ENCODE measurements at regions not wholly inside any gene's neighbourhood (a gene's known extent, or its start where the extent isn't known, plus 50 kb on each side); places are given as distances from the start of the nearest gene placed in this dataset.

GRCh38 chr19:29372921-29373797 is 152.6 kb upstream of the VSTM2B start:
- Histone ChIP-seq H3F3A (ENCODE audit: insufficient read depth, low read length, poor library complexity, severe bottlenecking) (no peaks in the 10 kb centered on the region), H3K4me3 (ENCODE audit: low read length) (no peak overlapping the region), H3K9ac (ENCODE audit: low read length) (no peak overlapping the region), H3K79me2 (replicated peaks; ENCODE audit: insufficient read depth, low read length) (no peaks in the 10 kb centered on the region), H3K4me2 (ENCODE audit: low read length) (no peak overlapping the region), H2AFZ (ENCODE audit: low read depth, low read length) (no peak overlapping the region), H3K36me3 (ENCODE audit: insufficient read depth, low read length) (no peaks in the 10 kb centered on the region), H3K9me3 (ENCODE audit: low read length) (no peaks in the 10 kb centered on the region), H3K27ac (ENCODE audit: low read length) (no peak overlapping the region), H4K20me1 (ENCODE audit: insufficient read depth) (no peaks in the 10 kb centered on the region), H3K27me3 (ENCODE audit: insufficient read depth, low read depth, low read length) (no peaks in the 10 kb centered on the region), H3K9me2 (ENCODE audit: insufficient read depth, low read length) (no peaks in the 10 kb centered on the region)
- no peak for TF ChIP-seq POLR2AphosphoS5 (IDR thresholded peaks at IDR 0.05)
- TF ChIP-seq, protein P1, sequence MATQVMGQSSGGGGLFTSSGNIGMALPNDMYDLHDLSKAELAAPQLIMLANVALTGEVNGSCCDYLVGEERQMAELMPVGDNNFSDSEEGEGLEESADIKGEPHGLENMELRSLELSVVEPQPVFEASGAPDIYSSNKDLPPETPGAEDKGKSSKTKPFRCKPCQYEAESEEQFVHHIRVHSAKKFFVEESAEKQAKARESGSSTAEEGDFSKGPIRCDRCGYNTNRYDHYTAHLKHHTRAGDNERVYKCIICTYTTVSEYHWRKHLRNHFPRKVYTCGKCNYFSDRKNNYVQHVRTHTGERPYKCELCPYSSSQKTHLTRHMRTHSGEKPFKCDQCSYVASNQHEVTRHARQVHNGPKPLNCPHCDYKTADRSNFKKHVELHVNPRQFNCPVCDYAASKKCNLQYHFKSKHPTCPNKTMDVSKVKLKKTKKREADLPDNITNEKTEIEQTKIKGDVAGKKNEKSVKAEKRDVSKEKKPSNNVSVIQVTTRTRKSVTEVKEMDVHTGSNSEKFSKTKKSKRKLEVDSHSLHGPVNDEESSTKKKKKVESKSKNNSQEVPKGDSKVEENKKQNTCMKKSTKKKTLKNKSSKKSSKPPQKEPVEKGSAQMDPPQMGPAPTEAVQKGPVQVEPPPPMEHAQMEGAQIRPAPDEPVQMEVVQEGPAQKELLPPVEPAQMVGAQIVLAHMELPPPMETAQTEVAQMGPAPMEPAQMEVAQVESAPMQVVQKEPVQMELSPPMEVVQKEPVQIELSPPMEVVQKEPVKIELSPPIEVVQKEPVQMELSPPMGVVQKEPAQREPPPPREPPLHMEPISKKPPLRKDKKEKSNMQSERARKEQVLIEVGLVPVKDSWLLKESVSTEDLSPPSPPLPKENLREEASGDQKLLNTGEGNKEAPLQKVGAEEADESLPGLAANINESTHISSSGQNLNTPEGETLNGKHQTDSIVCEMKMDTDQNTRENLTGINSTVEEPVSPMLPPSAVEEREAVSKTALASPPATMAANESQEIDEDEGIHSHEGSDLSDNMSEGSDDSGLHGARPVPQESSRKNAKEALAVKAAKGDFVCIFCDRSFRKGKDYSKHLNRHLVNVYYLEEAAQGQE (IDR thresholded peaks at IDR 0.05; ENCODE audit: borderline replicate concordance), result no peak
- TF ChIP-seq MXI1 (conservative IDR thresholded peaks at IDR 0.05; ENCODE audit: poor library complexity, severe bottlenecking), result no peak
- no peak for TF ChIP-seq TAF1 (IDR thresholded peaks at IDR 0.05; ENCODE audit: low read depth)
- TF ChIP-seq CTCF (IDR thresholded peaks at IDR 0.05; ENCODE audit: poor library complexity, severe bottlenecking), result no peak
- no peak for TF ChIP-seq SMC3 (conservative IDR thresholded peaks at IDR 0.05; ENCODE audit: poor library complexity)
- no peak for TF ChIP-seq EZH2 (IDR thresholded peaks at IDR 0.05; ENCODE audit: borderline replicate concordance, insufficient read depth, low read length, poor library complexity, severe bottlenecking)
- TF ChIP-seq RAD21 (conservative IDR thresholded peaks at IDR 0.05), result no peak
- no peak for TF ChIP-seq EP300 (conservative IDR thresholded peaks at IDR 0.05; ENCODE audit: poor library complexity, severe bottlenecking)

DNA sequence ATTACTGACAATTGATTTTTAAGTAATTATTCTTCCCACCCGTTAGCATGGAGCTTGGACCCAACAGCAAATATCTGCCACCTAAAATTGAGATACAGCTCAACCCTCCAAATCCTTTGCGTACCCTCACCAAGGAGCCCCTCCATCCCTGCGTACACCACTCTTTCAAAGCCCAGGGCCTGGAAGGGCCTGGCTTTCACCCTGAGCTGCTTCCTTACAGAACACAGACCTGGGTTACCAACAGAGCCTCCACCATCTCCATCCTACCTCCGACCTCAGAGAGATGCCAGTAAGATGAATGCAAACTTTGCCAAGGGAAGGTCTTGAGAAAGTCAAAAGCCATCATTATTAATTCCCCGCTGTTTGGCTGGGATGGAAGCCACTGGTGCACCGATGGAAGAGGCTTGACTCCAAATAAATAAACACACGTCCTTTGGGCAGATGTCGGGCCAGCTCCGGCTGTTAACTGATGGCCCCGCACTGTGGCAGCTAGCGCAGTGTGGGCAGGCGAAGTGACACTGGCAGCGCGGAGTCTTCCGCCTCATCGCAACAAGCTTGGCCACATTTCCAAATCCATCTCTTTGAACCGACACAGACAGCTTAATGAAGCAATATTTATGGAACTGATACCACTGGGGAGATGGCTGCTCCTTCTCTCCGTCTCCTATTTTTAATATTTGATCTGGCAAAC is 150.2 kb upstream of the VSTM2B start:
- Histone ChIP-seq H3K27ac (ENCODE audit: low read length) (no peak overlapping the region), H3K9ac (ENCODE audit: low read length) (no peak overlapping the region), H3K36me3 (ENCODE audit: insufficient read depth, low read length) (no peaks in the 10 kb centered on the region), H3K4me2 (ENCODE audit: low read length) (no peak overlapping the region), H3K9me3 (ENCODE audit: low read length) (no peaks in the 10 kb centered on the region), H4K20me1 (ENCODE audit: insufficient read depth) (no peaks in the 10 kb centered on the region), H2AFZ (ENCODE audit: low read depth, low read length) (no peak overlapping the region), H3F3A (ENCODE audit: insufficient read depth, low read length, poor library complexity, severe bottlenecking) (no peaks in the 10 kb centered on the region), H3K27me3 (ENCODE audit: insufficient read depth, low read depth, low read length) (no peaks in the 10 kb centered on the region), H3K9me2 (ENCODE audit: insufficient read depth, low read length) (no peaks in the 10 kb centered on the region), H3K4me3 (ENCODE audit: low read length) (no peak overlapping the region), H3K79me2 (replicated peaks; ENCODE audit: insufficient read depth, low read length) (no peaks in the 10 kb centered on the region)
- TF ChIP-seq EP300 (conservative IDR thresholded peaks at IDR 0.05; ENCODE audit: poor library complexity, severe bottlenecking) (no peak), MXI1 (conservative IDR thresholded peaks at IDR 0.05; ENCODE audit: poor library complexity, severe bottlenecking) (no peak), POLR2AphosphoS5 (IDR thresholded peaks at IDR 0.05) (no peak), SMC3 (conservative IDR thresholded peaks at IDR 0.05; ENCODE audit: poor library complexity) (no peak), EZH2 (IDR thresholded peaks at IDR 0.05; ENCODE audit: borderline replicate concordance, insufficient read depth, low read length, poor library complexity, severe bottlenecking) (no peak), CTCF (IDR thresholded peaks at IDR 0.05; ENCODE audit: poor library complexity, severe bottlenecking) (no peak), TAF1 (IDR thresholded peaks at IDR 0.05; ENCODE audit: low read depth) (no peak), RAD21 (conservative IDR thresholded peaks at IDR 0.05) (no peak)
- TF ChIP-seq, protein P1 (IDR thresholded peaks at IDR 0.05; ENCODE audit: borderline replicate concordance), result no peak

Measured in neural cell (in vitro differentiated cells).